GM21737 (cell line): ENCODE measurements at regions not wholly inside any gene's neighbourhood (a gene's known extent, or its start where the extent isn't known, plus 50 kb on each side); places are given as distances from the start of the nearest gene placed in this dataset.
"Not testable (repeated sequence)": the region's sequence is repeated elsewhere in the genome, so short reads cannot be mapped to it uniquely, and the experiment has no call there.

Experiments
- ATAC-seq: cut with Tn5 transposase; IDR thresholded peaks from one replicate; pipeline ENCODE4 v1.9.1; 2021; ENCODE audit warnings: mild to moderate bottlenecking, moderate library complexity; ENCODE audit not compliant: unreplicated experiment

DNA sequence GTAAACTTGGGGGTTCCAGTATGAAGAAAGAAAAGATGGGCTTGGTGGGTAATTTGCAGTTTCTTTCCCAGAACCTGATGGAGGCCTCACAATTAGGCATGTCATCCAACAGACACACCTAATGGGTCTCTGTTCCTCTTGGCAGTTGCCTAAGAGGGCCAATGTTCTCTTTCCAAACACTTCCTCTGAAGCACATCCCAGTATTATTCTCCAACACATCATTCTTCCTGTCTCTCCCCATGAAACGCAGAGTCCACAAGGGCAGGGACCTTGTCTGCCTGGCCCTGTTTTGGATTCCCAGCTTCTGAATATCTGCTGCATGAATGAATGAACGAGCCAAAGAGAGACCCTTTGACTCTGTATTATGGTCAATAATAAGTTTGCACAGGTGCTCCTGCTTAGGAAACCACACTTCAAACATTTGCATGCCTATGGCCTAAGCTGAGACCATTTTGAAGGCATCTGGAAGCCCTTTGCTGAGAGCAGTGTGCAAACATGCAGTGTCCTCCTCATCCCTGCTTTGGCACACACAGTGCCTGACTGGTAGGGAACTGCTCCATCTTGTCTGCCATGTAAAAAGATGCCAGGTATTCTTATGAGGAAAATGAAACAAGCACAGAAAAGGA lies 100.9 kb upstream of the CHST15 start:
- ATAC-seq: no peak

GRCh38 chr10:124193309-124193696 lies 99.9 kb upstream of the CHST15 start:
- ATAC-seq: no peak

DNA sequence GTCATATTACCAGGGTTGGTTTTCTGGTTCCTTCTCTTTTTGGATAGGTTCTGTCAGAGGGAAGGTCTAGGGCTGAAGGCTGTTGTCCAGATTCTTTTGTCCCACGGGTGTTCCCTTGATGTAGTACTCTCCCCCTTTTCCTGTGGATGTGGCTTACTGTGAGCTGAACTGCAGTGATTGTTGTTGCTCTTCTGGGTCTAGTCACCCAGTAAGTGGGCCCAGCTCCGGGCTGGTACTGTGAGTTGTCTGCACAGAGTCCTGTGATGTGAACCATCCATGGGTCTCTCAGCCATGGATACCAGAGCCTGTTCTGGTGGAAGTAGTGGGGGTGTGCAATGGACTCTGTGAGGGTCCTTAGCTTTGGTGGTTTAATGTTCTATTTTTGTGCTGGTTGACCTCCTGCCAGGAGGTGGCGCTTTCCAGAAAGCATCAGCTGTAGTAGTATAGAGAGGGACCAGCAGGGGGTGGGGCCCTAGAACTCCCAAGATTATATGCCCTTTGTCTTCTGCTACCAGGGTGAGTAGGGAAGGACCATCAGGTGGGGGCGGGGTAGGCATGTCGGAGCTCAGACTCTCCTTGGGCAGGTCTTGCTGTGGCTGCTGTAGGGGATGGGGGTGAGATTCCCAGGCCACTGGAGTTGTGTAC lies 99.4 kb upstream of the CHST15 start:
- not testable (repeated sequence) for ATAC-seq

- ATAC-seq: not testable (repeated sequence)
Measured at GRCh38 chr10:124190476-124190875, 97.1 kb upstream of the CHST15 start.

GRCh38 chr10:124186956-124187355 lies 93.6 kb upstream of the CHST15 start:
- ATAC-seq: no peak

DNA sequence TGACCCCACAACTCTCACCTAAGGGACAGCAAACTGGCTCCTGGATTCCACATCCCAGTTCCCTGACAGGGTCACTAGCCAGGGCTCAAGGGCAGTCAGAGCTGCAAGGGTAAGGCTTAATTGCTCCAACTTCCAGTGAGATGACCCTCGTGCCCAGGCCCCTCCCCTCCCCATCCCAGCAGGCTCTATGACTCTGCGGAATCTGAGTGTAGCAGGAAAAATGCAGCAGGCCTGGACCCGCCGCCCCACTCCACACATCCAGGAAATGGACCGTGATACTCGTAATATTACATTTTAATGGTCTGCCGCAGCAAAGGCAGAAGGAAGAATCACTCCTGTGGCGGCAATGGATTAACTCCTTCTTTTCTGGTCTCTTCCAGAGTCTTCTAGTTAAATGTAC lies 91.7 kb upstream of the CHST15 start:
- no peak for ATAC-seq

- no peak for ATAC-seq
Measured at GRCh38 chr10:124184208-124184830, 90.9 kb upstream of the CHST15 start.

DNA sequence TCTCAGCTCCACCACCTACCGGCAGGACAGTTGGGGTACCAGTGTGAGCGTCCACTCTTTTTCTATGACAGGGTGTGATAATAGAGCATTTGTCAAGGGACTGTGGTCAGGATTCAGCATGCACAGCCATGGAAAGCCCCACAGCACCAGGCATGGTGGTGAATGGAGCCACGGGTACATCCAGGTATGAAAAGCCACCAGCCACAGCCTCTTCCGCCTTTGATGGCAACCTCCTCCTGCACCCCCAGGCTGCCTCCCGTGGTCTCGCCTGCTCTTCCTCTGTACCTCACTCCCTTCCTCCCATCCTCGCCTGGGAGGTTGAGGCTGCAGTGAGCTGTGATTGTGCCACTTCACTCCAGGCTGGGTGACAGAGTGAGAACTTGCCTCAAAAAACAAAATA lies 90.2 kb upstream of the CHST15 start:
- ATAC-seq: no peak

GRCh38 chr10:124182088-124182541 lies 88.7 kb upstream of the CHST15 start:
- ATAC-seq: no peak

DNA sequence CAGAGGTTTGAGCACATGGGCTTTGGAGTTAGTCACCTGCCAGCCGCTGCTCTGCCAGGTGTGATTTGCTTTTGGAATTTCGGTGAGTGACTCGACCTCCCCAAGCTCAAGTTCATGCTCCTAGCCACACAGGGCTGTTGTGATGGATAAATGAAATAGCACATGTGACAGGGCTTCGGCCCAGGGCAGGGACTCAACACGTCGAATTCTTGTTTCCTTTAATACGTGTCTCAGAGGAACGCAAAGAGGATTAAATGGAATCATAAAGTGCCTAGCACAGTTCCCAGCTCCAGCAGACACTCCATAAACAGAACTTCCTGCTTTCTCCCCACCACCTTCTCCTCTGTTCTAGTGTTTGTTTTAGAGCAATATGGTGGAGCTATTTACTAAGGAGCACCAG lies 88.3 kb upstream of the CHST15 start:
- no peak for ATAC-seq

- ATAC-seq: no peak
Measured at GRCh38 chr10:124180947-124181549, 87.7 kb upstream of the CHST15 start.

- no peak for ATAC-seq
Measured at GRCh38 chr10:124180044-124180745, 86.8 kb upstream of the CHST15 start.

GRCh38 chr10:124179308-124180043 lies 86.1 kb upstream of the CHST15 start:
- ATAC-seq: no peak

DNA sequence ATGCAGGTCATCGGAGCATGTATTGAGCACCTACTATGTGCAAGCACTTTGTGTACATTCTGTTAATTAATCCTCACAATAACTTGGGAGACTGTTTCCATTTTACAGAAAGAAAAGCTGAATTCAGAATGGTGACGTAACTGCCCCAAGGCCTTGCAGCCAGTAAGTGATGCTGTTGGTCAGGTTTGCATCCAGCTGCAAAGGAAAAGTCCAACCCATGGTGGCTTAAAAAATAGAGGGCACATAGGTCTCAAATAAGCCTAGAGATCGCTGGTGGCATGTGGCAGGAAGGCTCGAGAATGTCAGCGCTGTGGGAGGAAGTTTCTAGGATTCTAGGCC lies 83.8 kb upstream of the CHST15 start:
- no peak for ATAC-seq

- ATAC-seq: no peak
Measured at GRCh38 chr10:124176349-124177179, 83.2 kb upstream of the CHST15 start.

DNA sequence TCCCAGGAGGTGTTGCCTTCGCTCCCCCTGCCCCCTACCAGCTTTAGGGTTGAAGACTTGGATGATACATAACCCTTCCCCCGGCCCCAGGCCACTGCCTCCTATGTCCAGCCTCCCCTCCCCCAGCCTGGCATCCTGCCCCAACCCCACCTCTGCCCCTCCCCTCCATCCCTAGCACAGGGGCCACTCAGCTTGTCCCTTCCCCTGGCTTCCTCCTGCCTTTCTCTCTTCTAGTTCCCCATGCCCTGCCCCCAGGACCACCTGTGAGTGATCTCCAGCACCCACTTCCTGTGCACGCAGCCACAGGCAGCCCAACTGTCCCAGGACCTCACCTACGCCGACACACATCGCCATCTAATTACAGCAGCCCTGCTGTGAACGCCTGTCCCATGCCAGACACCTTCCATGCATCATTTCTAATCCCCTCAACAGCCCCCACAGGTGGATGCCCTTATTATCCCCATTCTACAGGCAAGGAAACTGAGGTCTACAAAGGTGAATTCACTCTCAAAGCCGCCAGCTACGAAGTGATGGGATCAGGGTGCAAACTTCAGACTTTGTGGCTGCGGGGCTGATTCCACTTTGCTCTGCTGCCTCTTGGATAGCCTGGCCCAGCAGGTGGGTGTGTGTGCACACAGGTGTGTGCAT lies 82.4 kb upstream of the CHST15 start:
- no peak for ATAC-seq

DNA sequence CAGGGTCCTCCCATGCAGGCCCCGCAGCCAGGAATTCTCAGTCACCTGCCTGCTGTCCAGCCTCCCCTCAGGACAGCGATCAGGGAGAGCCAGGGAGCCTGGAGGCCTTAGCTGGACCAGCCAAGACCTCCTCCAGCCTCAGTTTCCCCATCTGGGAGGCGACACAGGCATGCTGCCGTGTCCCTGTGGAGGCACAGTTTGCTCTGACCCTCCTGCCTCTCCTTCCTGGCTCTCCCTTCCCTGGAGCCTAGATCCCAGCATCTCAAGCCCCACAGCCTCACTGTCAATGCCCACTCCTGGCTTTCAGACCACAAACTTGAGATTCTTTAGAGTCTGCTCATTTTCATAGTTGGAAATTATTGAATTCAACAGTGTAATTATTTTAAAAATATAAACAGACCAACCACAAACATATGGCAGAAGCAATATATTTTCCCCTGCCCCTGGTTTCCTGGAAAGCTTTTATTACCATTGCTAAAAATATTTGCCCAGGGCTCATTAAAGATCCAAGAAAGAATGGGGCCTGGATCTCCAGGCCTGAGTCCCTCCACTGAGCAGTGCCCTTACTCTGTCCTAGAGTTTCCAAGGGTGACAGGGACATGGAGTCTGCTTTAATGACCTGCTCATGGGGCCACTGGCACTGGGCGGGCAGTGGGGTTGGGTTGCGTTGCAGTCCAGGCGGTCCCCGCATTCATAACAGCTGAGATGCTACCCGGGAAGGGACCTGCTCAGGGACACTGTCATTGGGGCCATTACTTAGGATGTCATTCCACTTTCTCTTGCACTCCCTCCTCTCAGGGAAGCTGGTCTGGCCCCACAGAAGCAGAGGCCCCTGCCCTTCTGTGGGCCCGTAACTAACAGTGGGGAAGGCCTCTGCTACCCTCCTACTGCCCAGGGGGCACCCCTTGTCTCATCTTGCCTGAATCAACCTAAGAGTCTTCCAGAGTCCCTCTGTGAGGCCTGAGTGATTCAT lies 81.6 kb upstream of the CHST15 start:
- ATAC-seq: no peak

DNA sequence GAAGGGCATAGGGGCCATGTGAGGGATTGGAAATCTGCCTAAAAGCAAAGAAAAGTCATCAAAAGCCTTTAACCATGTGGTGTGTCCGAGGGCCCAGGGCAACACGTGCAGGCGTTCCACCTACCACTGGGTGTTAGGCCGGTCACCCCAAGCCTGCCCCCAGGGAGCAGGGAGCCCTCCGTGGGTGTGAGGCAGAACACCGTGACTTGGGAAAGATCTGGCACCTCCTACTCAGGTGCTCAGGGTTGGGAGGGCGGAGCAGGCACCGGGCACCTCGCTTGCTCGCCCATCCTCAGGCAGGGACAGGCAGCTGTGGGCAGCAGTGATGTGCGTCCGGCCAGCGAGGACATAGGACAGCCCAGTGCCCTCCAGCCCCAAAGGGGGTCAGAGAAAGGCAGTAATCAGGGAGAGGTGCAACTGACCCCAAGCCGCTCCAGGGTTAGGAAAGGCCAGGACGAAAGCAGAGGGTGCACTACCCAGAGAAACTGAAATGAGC lies 80.7 kb upstream of the CHST15 start:
- ATAC-seq: no peak
